ENCODE measurements at regions not wholly inside any gene's neighbourhood (a gene's known extent, or its start where the extent isn't known, plus 50 kb on each side); places are given as distances from the start of the nearest gene placed in this dataset.
A peak's percentile ranks its signal among the peaks of the same experiment; 100 is the strongest.

DNA sequence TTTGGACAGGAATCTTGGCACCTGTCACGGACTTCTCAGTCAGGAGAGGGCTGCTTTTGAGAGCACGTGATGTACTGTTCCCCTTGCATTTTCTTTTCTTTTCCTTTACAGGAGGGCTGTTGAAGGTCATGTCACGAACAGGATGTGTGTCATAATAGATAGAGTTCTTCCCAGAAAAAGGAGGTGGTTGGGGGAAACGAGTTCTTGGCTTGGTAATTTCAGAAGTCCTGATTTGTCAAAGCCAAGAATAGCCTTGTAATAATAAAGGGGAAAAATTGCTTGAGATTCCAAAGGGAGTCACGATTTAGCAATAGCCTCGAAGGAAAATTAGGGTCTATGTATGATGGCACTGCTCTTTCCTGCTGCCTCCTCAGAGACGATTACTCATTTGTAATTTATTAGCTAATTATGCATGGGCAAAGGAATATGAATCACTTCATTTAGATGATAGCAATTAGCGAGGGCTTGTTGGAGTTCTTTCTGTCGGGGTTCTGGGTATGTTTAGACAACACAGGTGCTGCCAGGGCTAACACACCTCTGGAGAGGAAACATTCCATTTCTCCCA is 277.7 kb upstream of the N4BP1 start:
- DNase-seq (ENCODE audit: low spot score) = no peak

DNA sequence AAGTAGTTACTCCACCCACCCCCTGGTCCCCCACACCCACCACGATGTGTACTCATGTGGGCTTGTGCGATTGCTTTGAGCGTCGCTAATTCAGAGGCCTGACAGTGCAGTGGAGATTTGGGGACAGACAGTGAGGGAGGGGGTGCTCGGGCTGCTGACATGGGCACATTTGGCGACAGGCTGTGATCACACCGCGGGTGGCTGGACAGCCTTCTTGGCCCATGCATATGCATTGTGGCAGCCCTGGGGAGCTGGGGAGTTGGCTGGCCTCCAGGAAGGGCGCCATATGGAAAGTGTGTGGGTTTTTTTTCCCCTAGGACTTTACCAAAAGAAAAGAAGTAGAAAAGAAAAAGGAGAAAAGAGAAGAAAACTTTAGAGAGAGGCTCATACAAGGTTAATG is 275.5 kb upstream of the N4BP1 start:
- no peak for DNase-seq (ENCODE audit: low spot score)

DNA sequence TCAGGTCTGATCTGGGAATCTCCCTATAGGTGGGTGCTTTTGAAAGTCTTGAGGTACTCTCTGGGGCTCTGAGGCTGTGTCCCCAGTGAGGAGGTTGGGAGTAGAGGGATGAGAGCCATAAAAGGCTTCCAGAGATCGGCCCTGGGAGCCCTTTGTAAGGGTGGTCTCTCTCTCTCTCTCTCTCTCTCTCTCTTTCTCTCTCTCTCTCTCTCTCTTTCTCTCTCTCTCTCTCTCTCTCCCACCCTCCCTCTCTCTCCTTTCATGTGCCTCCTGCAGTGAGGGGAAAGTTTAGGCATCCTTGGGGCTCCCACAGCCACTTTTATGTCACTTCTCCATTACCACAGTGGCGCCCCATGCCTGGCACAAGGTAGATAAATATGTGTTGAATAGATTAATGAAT is 271.3 kb upstream of the N4BP1 start:
- no peak for DNase-seq (ENCODE audit: low spot score)

DNA sequence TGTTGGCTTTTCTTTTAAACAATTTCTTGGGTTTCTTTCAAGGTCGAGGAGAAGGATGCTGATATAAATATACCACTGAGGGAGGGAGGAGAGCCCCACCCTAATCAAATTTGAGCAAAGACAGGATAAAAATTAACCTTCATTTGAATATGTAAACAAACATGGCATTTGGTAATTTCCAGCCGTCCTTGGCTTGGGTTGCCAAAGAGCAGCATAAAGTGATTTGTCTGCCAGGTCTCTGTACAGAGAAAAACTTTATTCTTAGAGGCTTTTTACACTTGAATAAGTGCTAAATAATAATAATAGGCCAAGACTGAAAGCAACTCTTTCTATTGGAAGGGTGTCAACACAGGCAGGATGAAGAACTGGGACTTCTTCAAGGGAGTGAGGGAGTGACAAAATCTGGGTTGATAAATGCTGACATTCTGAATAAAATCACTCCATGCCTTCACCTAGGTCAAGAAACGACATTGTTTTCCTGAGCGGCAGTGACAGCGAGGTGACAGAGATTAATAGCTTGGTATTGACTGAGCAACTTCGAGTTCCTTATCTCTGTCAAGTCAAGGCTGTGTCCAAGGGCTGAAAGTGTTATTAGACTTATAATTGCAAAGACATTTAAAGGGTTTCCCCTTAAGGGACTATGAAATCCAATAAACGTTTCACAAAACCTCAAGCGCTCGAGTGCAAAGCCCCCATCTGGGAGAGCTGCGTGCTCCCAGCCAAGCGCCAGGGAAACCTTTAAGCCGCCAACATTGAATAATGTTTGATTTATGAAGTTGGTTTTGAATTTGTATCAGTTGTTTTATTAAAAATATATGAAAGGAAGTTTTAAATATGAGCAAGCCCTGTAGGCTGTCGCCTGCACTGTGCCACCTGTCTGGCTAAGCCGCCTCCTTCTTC is 269.5 kb upstream of the N4BP1 start:
- no peak for DNase-seq (ENCODE audit: low spot score)

DNA sequence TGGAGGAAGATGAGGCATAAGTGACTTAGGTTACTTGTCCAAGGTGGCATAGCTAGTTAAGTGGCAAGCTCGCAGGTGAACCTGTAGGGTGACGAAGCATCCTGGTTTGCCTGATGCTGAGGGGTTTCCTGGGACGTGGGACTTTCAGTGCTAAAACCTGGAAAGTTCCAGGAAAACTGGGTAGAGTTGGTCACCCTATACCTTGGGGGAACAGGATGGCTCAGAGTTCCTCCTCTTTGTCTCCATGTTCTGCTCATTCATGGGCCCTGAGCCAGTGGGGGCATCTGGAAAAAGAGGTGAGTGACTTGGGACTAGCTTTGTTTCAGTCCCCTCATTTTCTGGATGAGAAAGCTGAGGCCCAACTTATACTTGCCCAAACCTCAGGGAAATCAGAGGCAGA is 268.0 kb upstream of the N4BP1 start:
- DNase-seq (ENCODE audit: low spot score) = no peak

DNA sequence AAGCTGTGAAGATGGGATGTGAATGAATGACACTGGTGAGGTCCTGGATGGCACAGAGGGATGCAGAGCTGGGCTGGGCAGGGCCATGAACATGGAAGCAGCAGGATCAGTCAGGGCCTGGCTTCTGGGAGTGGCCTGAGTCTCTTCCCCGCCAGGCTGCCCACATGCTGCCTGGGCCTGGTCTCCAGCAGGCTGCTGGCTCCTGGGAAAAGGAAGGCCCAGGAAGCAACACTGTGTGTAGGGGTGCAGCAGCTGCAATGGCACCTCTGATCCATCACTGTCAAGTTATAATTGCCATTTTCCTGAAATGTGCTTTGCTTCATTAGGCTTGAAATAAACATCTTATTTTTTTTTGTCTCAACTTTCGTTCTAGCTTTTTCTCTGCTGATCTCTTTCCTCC is 260.2 kb upstream of the N4BP1 start:
- no peak for DNase-seq (ENCODE audit: low spot score)

DNA sequence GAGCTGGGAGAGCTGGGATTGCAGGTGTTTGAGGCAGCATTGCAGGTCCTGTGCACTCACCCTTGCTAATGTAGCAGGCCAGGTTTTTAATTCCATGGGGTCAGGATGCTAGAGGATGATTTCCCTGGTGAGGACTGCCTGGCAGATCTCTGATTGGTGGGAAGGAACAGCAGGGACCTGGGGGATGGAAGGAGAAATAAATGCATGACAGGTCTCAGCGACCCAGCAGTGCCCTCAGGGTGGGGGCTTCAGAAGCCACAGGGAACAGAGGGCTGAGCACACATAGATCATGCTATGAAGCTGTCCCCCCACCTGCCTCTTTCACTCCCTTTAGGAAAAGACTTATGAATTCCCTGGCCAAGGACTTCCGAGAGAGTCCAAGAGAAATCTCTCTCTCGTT is 255.5 kb upstream of the N4BP1 start:
- DNase-seq (ENCODE audit: low spot score) = no peak

DNA sequence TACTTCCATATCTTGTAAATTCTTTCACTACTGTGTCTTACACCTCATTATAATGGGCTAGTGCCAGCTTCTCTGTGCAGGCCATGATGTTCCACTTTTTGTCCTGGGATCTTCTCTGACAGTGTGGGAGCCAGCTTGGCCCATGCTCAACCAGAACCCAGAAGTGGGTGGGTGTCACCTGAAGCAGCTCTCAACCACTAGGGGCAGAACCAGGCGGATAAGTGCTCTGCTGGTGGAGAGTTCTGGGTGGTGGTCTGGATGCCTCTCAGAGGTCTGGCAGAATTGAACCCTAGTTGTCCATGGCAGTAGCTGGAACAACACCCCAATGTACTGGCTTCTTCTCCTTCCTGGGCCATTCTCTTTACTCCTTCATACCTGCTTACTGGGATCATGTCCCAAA is 254.1 kb upstream of the N4BP1 start:
- no peak for DNase-seq (ENCODE audit: low spot score)

DNA sequence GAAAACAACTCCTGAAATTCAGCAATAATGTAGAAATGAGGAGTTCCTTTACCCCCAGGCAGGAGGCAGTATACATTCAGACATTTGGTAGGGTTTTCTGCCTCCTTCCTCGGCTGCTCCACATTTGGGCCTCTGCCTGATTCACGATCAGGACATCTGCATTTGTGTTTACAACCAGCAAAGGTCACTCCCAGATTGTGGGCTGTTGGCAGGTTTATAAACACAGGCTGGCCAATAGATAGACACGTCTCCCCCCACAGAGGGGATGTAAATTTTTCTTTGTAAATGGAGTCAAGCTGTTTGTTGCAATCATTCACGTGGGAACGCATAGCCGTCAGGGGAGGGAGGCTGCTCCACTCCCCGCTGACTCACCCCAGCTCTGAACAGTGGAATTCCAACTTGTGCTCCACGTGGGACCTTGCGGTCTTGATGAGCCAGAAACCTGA is 252.1 kb upstream of the N4BP1 start:
- peak; percentile 35 for DNase-seq (ENCODE audit: low spot score)

DNA sequence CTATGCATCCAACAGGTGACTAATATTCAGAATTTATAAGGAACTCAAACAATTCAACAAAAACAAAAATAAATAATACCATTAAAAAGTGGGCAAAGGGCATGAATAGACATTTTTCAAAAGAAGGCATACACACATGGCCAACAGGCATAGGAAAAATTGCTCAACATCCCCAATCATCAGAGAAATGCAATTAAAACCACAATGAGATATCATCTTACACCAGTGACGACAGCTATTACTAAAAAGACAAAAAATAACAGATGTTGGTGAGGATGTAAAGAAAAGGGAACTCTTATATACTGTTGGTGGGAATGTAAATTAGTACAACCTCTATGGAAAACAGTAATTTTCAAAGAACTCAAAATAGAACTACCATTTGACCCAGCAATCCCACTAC is 250.4 kb upstream of the N4BP1 start:
- no peak for DNase-seq (ENCODE audit: low spot score)

DNA sequence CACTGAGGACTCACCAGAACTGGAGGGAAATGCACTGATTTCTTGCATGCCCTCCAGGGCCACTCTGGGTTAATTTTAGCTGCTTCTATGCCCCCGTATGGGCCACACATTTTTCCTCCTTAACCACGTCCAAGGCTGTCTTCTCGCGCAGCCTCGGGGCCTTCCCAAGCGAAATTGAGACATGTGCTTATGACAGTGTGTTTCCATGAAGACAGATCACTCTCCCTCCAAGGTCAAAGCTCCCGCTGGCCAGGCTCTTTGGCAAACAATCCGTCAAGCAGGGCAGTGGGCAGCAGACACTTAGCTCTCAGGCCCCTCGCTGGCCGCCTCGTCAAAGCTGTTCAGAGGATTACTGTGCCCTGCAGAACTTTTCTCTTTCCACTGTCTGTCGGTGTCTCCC is 243.0 kb upstream of the N4BP1 start:
- DNase-seq (ENCODE audit: low spot score) = no peak

DNA sequence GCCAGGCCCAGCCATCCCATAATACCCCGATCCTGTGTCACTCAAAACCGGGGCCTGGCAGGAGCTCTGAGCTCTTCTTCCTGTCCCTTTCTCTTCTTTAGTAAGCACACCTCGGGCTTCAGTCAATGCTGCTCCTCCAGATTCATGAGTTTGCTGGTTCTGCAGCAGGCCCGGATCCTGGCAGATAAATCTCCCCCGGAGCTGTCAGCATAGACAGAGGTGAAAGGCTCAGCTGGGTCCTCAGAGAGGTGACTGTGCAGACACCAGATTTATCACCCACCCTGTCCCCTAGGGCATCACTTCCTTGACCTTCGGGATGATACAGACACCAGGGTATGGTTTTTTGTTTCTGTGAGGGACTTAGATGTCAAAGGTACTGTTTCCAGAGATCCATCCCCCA is 242.5 kb upstream of the N4BP1 start:
- DNase-seq (ENCODE audit: low spot score) = no peak

DNA sequence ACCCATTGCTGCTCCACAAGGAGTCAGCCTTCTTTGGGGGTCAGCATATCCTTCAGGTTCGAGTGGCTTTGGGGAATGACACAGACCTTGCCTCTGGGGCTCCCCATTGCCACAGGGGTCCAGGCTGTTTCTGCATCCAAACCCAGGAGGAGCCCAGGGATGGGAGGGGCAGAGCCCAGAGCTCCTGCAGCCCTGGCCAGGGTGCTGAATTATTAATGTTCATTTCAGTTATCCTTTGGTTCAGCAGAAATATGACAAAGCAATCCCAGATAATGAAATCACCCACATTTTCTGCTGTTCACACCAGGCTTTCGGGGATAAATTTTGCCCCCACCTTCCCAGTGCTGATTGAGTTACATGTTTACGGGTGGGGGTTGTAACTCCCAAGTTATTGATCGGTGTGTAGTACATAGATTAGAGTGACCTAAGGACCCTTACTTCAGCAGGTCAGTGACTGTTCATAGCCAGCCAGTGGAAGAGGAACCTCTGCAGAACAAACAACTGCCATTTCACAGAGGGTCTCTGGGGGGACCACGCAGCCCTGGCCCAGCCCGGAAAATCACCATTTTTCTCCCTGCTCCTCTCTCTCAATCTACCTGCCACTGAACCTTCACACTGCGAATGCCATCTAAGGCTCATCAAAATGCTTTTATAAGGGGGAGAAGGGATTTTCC is 240.3 kb upstream of the N4BP1 start:
- no peak for DNase-seq (ENCODE audit: low spot score)

DNA sequence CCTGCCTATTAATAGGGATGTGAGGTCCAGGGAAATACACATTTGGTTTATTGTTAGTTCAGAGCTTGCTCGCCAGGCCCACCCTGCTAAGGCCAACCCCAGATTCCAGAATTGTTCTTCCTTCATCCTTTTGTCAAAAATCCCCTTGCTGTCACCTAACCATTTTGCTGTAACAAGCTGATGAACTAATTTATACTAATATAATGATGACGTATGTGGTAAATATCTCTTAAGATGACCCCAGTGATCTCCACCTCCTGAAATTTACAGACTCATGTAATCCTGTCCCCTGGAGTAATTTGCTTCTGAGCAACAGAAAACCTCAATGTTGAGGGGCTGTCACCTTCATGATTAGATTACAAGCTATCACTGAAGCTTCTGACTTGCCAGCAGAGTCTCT is 236.3 kb upstream of the N4BP1 start:
- no peak for DNase-seq (ENCODE audit: low spot score)

DNA sequence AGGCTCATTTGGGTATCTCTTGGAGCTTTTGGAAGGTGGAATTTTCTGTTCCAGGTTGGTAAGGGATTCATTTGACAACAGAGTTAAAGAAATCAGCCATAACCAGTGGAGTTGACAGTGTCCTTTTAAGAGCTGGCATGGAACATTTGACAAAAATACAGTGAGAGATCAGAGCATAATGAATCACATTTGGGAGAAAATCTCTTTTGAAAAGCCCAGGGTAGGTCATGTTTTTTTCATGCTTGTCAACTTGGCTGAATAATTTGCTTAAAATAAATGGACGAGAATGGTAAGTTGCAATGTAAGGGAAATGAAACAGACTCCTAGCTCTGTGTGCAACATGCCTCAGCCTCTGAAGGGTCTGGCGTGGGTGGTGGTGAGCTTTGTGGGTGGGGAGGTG is 235.3 kb upstream of the N4BP1 start:
- DNase-seq (ENCODE audit: low spot score) = no peak

DNA sequence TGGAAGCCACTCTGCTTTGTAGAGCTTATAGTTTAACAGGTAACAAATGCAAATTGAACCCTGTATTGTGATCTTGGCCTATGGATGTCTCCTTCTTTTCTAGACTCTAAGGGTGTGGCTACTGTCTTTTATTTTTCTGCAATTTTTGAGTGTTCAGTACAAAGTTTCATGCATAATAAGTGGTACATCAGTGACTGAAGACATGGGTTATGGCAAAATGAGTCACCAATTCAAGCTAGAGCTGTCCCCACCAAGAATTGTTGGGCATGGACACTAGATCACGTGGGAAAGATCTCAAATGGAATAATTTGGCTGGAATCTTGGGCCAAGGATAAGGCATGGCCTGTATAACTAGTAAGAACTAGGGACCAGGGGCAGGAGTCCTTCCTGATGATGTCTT is 228.4 kb upstream of the N4BP1 start:
- no peak for DNase-seq (ENCODE audit: low spot score)

DNA sequence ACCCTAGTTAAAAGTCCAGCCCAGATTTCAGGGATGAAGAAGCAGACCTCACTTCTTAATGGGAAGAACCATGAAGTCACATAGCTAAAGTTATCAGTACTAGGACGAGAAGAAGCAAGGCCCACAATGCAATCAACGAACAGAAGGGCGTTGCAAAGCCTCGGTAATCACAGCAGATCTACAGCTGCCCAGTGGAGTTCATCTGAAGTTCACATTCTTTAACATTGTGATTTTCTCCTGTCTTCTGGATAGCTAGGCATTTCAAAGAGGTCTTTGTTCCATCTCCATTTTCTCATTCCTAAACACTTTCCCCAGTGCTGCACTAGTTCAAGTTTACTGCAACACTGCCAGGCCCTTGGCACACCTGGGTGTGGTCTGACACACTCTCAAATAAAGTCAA is 226.7 kb upstream of the N4BP1 start:
- no peak for DNase-seq (ENCODE audit: low spot score)

DNA sequence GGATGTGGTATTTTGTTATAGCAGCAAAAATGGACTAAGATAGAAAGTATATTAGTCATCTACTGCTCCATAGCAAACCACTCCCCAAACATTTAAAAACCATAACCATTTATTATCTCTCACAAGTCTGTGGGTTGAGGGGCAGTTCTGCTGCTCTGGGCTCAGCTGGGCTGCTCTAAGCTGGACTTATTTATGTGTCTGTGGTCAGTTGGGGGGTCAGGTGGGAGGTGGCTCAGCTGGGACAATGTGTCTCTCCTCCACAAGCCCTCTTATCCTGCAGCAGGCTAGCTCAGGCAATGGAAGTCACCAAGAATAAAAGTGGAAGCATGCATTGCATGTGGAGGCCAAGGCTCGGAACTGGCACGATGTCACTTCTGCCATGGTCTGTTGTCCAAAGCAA is 226.1 kb upstream of the N4BP1 start:
- DNase-seq (ENCODE audit: low spot score) = no peak

DNA sequence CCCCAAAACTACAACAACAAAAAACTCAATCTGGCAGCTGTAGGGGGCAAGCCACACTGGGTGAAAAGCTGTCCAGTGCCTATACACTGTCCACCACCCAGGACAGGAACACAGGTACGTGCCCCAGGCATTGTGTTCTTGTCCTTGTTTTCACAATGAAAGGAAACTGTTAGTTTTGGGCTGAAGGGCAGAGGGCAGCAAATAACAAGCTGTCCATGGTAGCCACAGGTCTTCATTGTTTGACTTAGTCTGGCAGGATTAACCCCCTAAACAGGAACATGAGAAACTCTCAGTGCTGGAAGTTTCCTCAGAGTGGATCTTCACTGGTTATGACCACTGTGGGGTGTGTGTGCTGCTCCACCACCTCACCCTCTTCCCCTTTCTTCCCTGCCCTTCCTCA is 224.6 kb upstream of the N4BP1 start:
- DNase-seq (ENCODE audit: low spot score) = no peak

DNA sequence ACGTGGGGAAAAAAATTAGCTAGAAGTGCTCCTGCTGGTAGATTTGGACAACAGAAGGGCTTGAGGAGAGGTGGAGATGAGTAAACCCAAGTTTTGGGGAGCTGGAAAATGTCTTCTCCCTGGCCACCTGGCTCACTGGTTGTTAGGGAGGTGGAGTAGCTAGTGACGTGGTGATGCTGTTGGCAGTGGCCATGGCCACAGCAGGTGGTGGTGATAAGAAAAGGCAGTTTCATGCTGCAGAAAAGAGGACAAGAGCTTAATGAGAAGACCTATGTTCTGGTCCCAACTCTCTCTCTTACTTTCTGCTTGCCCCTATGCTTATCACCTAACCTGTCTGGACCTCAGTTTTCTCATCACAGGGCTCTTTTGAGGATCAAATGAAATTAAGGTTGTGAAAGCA is 223.5 kb upstream of the N4BP1 start:
- DNase-seq (ENCODE audit: low spot score) = no peak

DNA sequence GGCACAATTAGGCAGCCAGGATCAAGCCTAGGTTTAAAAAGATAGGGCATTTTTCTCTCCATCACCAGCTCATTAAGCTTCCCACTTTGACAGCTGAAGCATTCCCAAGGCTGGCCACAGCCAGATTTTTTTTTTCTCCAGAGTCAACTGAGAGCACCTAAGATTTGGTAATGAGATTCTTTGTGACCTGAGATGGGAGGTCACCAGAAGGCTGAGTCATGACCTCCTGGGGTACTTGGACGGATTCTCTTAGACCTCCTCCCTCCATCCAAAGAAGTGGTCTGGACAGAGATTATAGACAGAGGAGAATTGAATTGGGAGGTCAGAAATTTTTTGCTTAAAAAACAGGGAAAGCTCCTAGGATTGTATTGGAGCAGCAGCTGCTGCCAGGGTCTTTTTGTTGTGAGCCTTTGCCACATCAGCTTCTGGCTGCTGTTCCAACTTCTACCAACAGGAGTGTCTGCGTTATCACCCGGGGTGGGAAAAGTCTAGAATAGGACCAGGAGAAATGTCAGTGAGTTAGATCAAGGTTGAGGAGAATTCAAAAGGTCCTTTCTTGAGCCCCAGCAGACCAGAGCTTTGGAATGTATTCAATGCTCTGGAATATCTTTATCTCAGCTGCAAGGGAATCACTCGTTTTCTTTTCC is 221.2 kb upstream of the N4BP1 start:
- no peak for DNase-seq (ENCODE audit: low spot score)

DNA sequence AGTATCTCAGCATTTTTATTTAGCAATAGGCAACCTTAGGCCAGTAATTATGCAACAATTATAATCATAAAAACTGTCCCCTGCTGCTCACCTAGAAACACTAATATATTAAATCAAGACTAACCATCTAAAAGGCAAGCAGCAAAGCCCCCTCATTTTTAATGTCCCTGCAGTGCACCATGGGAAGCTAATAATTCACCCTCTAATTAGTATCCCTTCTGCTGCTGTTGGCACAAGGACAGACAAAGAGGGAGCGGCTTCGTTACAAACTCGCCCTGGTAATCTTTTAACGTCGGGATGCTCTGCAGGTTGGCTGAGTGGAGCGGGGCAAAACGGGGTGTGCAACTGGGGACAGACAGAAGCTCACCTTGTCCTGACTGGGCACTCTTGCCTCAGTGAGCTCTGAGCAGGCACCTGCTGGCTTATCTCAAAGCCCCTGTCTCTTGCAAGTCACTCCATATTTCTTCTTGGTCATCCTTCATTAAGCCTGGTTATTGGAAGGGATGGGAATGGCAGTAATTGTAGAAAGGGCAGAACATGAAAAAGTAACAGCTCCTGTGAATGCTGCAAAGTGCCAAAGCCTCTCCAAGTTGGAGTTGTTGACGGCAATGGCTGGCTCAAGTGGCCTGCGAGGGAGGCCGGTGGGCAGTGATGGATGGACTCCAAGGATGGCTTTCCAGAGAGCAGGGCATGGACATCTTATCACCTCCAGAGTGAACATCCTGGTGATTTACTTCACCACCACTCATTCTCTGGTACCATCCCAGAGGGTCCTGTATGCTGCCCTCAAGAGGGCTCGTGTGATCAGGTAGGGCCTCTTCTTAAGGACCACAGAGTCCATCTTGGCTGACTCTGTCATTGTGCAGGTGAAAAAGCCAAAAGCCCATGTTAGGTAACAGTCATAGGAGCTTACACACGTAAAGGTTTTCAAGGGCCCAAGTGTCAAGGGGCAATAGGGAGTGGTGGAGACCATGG is 219.6 kb upstream of the N4BP1 start:
- DNase-seq (ENCODE audit: low spot score) = no peak
